Chondrocyte (in vitro differentiated cells): ENCODE measurements at regions not wholly inside any gene's neighbourhood (a gene's known extent, or its start where the extent isn't known, plus 50 kb on each side); places are given as distances from the start of the nearest gene placed in this dataset.

Source experiments
- DNase-seq: peaks from one replicate; pipeline ENCODE4 v3.0.0; 2021; ENCODE audit warnings: mixed read lengths, low spot score
- H3K27ac Mint-ChIP-seq: one replicate; pipeline ENCODE4 v1.8.0; 2021; ENCODE audit warnings: mild to moderate bottlenecking, moderate library complexity, mixed read lengths; ENCODE audit not compliant: unreplicated experiment
- H3K27me3 Mint-ChIP-seq: 2 replicates; pipeline ENCODE4 v1.8.0; 2021; ENCODE audit warnings: low read depth, mixed read lengths
- H3K36me3 Mint-ChIP-seq: 2 replicates; pipeline ENCODE4 v1.8.0; 2021; ENCODE audit warnings: low read depth, mixed read lengths
- H3K4me1 Mint-ChIP-seq: 2 replicates; pipeline ENCODE4 v1.8.0; 2021; ENCODE audit warnings: low read depth, mild to moderate bottlenecking, mixed read lengths
- H3K4me3 Mint-ChIP-seq: one replicate; pipeline ENCODE4 v1.8.0; 2021; ENCODE audit warnings: mild to moderate bottlenecking, moderate library complexity, mixed read lengths; ENCODE audit not compliant: unreplicated experiment
- H3K9me3 Mint-ChIP-seq: 2 replicates; pipeline ENCODE4 v1.8.0; 2021; ENCODE audit warnings: low read depth, mixed read lengths
- TF ChIP-seq, protein P1 (sequence below): fragments of 200-600 bp; sonication (generic); IDR thresholded peaks from 2 replicates; pipeline ENCODE4 v1.5.0; 2021; ENCODE audit warnings: antibody characterized with exemption, mild to moderate bottlenecking, moderate library complexity

GRCh38 chr12:118704527-118705241, 276.7 kb upstream of the SRRM4 start:
- H3K27me3 Mint-ChIP-seq: no peaks in the 10 kb centered on the region
- H3K4me3 Mint-ChIP-seq: no peak overlapping the region
- DNase-seq: no peak
- TF ChIP-seq, protein P1, sequence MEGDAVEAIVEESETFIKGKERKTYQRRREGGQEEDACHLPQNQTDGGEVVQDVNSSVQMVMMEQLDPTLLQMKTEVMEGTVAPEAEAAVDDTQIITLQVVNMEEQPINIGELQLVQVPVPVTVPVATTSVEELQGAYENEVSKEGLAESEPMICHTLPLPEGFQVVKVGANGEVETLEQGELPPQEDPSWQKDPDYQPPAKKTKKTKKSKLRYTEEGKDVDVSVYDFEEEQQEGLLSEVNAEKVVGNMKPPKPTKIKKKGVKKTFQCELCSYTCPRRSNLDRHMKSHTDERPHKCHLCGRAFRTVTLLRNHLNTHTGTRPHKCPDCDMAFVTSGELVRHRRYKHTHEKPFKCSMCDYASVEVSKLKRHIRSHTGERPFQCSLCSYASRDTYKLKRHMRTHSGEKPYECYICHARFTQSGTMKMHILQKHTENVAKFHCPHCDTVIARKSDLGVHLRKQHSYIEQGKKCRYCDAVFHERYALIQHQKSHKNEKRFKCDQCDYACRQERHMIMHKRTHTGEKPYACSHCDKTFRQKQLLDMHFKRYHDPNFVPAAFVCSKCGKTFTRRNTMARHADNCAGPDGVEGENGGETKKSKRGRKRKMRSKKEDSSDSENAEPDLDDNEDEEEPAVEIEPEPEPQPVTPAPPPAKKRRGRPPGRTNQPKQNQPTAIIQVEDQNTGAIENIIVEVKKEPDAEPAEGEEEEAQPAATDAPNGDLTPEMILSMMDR: no peak
- peaks cover 27% of the 10 kb centered on the region for H3K9me3 Mint-ChIP-seq
- no peaks in the 10 kb centered on the region for H3K4me1 Mint-ChIP-seq
- no peak overlapping the region for H3K27ac Mint-ChIP-seq
- no peaks in the 10 kb centered on the region for H3K36me3 Mint-ChIP-seq

DNA sequence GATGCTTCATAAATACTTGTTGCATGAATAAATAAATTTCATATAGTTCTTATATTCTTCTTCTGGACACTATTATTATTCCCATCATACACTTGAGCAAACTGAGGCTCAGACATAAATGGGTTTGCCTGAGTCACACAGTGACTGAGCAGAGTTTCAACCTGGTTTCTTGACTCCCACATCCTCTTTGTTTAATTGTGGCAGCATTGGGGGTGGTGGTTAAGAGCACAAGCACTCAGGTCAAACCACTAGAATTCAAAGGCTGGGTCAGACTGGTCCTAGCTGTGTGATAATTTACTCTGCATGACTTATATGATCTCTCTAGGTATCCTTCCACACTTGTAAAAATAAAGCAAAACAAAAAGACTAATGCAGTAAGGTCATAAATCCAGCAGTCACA, 274.9 kb upstream of the SRRM4 start:
- Mint-ChIP-seq H3K27me3 (no peaks in the 10 kb centered on the region), H3K9me3 (peaks cover 21% of the 10 kb centered on the region), H3K36me3 (no peaks in the 10 kb centered on the region), H3K27ac (no peak overlapping the region), H3K4me3 (no peak overlapping the region), H3K4me1 (no peaks in the 10 kb centered on the region)
- TF ChIP-seq, protein P1: no peak
- no peak for DNase-seq

- Mint-ChIP-seq H3K9me3 (peaks cover 21% of the 10 kb centered on the region), H3K36me3 (no peaks in the 10 kb centered on the region), H3K27ac (no peak overlapping the region), H3K27me3 (no peaks in the 10 kb centered on the region), H3K4me1 (no peaks in the 10 kb centered on the region), H3K4me3 (no peak overlapping the region)
- DNase-seq: no peak
- TF ChIP-seq, protein P1: no peak
Observed at GRCh38 chr12:118709946-118710345, 271.4 kb upstream of the SRRM4 start.

DNA sequence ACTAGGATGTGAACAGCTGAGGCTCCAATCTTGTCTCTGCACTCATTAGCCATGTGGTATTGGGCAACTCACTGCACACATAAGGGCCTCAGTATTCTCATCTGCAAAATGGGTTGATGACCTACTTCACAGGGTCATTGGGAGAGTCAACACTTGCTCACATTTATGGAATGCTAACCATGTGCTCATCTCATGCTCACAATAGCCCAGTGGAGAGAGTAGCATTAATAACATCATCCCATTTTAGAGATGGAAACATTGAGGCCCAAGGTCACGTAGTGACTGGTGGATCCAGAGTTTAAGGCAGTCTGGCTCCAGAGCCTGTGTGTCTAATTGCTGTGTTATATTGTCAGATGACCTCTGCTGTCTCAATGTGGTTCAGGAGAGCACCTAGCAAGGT, 270.2 kb upstream of the SRRM4 start:
- Mint-ChIP-seq H3K27me3 (no peaks in the 10 kb centered on the region), H3K4me3 (no peak overlapping the region), H3K4me1 (no peaks in the 10 kb centered on the region), H3K9me3 (peaks cover 21% of the 10 kb centered on the region), H3K27ac (no peak overlapping the region), H3K36me3 (no peaks in the 10 kb centered on the region)
- TF ChIP-seq, protein P1: no peak
- no peak for DNase-seq

DNA sequence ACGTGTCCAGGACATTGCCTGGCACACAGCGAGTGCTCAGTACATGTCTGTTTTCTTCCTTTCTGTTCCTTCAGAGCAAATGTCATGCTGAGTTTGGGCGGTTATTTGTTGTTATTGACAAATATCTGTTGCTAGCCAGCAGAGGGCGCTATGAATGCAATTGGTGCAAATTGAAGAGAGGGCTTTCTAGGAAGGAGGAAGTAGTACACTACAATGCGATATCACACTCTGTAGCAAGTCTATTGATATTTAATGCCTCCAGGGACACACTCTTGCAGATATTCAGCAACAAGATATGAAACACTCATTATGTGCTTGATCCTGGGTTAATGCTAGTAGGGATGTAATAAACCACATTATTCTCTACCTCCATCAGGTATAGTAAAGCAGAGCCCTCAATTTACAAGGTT, 267.3 kb upstream of the SRRM4 start:
- Mint-ChIP-seq H3K4me3 (no peak overlapping the region), H3K27ac (no peak overlapping the region), H3K9me3 (peaks cover 6% of the 10 kb centered on the region), H3K27me3 (no peaks in the 10 kb centered on the region), H3K4me1 (no peaks in the 10 kb centered on the region), H3K36me3 (no peaks in the 10 kb centered on the region)
- DNase-seq: no peak
- TF ChIP-seq, protein P1: peak; percentile 55
